Lung (tissue), 11 donors: ENCODE measurements at regions not wholly inside any gene's neighbourhood (a gene's known extent, or its start where the extent isn't known, plus 50 kb on each side); places are given as distances from the start of the nearest gene placed in this dataset.
"Not testable (repeated sequence)": the region's sequence is repeated elsewhere in the genome, so short reads cannot be mapped to it uniquely, and the experiment has no call there.

Experiments
- ATAC-seq: fragments of 200-7000 bp; cut with Tn5 transposase; one replicate; pipeline ENCODE4 v1.9.1; 2020; ENCODE audit warnings: moderate number of reproducible peaks; ENCODE audit not compliant: insufficient read depth, low FRiP score
- DNase-seq, 3 donors: peaks; one replicate each; pipeline ENCODE4 v3.0.0-alpha.2; 2013 to 2017
- H3K27ac ChIP-seq, 2 donors: one replicate each; pipeline ENCODE4 v1.5.1; 2013; ENCODE audit warnings: mild to moderate bottlenecking in 2 of 2, moderate library complexity in 2 of 2, control low read depth in 1 of 2, inconsistent platforms in 1 of 2, low read depth in 1 of 2, low read length in 1 of 2
- H3K27me3 ChIP-seq, 3 donors: one replicate each; pipeline ENCODE4 v1.5.1; 2013; ENCODE audit warnings: low read length in 2 of 3; ENCODE audit not compliant: control insufficient read depth in 3 of 3, insufficient read depth in 3 of 3
- H3K36me3 ChIP-seq, 4 donors: one replicate each; pipeline ENCODE4 v1.5.1; 2013; ENCODE audit warnings: low read length in 4 of 4, mild to moderate bottlenecking in 1 of 4, moderate library complexity in 1 of 4; ENCODE audit not compliant: control insufficient read depth in 4 of 4, insufficient read depth in 4 of 4
- H3K4me1 ChIP-seq, 5 donors: one replicate each; pipeline ENCODE4 v1.5.1; 2013; ENCODE audit warnings: low read length in 5 of 5, mild to moderate bottlenecking in 2 of 5, moderate library complexity in 1 of 5; ENCODE audit not compliant: control insufficient read depth in 5 of 5, insufficient read depth in 5 of 5
- H3K4me3 ChIP-seq: one replicate; pipeline ENCODE4 v1.5.1; 2013; ENCODE audit warnings: mild to moderate bottlenecking, control low read depth, moderate library complexity
- H3K9ac ChIP-seq, 2 donors: one replicate each; pipeline ENCODE4 v1.5.1; 2013; ENCODE audit warnings: low read length in 2 of 2, control low read depth in 1 of 2; ENCODE audit not compliant: insufficient read depth in 1 of 2
- H3K9me3 ChIP-seq, 4 donors: one replicate each; pipeline ENCODE4 v1.5.1; 2013; ENCODE audit warnings: low read length in 3 of 4, mild to moderate bottlenecking in 1 of 4, moderate library complexity in 1 of 4; ENCODE audit not compliant: control insufficient read depth in 4 of 4, insufficient read depth in 3 of 4
- CTCF ChIP-seq: IDR thresholded peaks from 2 replicates; pipeline ENCODE4 v1.5.1; 2012; ENCODE audit warnings: mild to moderate bottlenecking; ENCODE audit errors: control extremely low read depth, extremely low read depth
- WGBS, 2 donors: extraction: QIAGEN DNeasy Blood & Tissue Kit; methylation state at CpG; one replicate each; pipeline ENCODE4 v1.1.7; 2013; 5-methylcytosine and 5-hydroxymethylcytosine counted together
- donor health status: control.
- donor health status: control.
- donor health status: Bipolar disorder and iron deficiency.
- donor health status: healthy.
- donor health status: DM: yes; HTN: yes; CAD: no.

GRCh38 chr18:64379662-64380061 is 230.8 kb upstream of the LINC00305 start:
- TF ChIP-seq CTCF = no peak
- no peaks in the 10 kb centered on the region for H3K4me1 ChIP-seq
- ATAC-seq = no peak
- no peak overlapping the region for H3K4me3 ChIP-seq
- no peaks in the 10 kb centered on the region for H3K27me3 ChIP-seq
- H3K9me3 ChIP-seq = peaks cover 0 to 4% (median 1%) of the 10 kb centered on the region in 4 donors
- 94 to 100% methylated on average over 1 of the region's 1 CpG for WGBS, 2 donors
- no peak overlapping the region for H3K9ac ChIP-seq
- no peak for DNase-seq
- no peak overlapping the region for H3K27ac ChIP-seq
- H3K36me3 ChIP-seq = no peaks in the 10 kb centered on the region

- Histone ChIP-seq H3K27me3 (no peaks in the 10 kb centered on the region), H3K4me3 (no peak overlapping the region), H3K36me3 (no peaks in the 10 kb centered on the region), H3K4me1 (no peaks in the 10 kb centered on the region), H3K9ac (no peak overlapping the region), H3K9me3 (peaks cover 0 to 4% (median 2%) of the 10 kb centered on the region in 4 donors), H3K27ac (no peak overlapping the region)
- DNase-seq (peak in 2 of 3 donors; percentile 13 to 41), ATAC-seq (no peak)
- no peak for TF ChIP-seq CTCF
- WGBS, 2 donors = 73 to 83% methylated on average over 4 of the region's 4 CpGs
Observed at GRCh38 chr18:64377446-64377845, 228.6 kb upstream of the LINC00305 start.

GRCh38 chr18:64372850-64373249 is 224.0 kb upstream of the LINC00305 start:
- Histone ChIP-seq H3K4me3 (no peak overlapping the region), H3K27ac (no peak overlapping the region), H3K36me3 (no peaks in the 10 kb centered on the region), H3K9me3 (peaks cover 0 to 4% (median 2%) of the 10 kb centered on the region in 4 donors), H3K9ac (no peak overlapping the region), H3K27me3 (no peaks in the 10 kb centered on the region), H3K4me1 (no peaks in the 10 kb centered on the region)
- TF ChIP-seq CTCF = no peak
- WGBS, 2 donors = 88 to 89% methylated on average over 2 of the region's 2 CpGs
- DNase-seq (no peak), ATAC-seq (no peak)

GRCh38 chr18:64369830-64370440 is 221.0 kb upstream of the LINC00305 start:
- H3K4me1 ChIP-seq, H3K9ac ChIP-seq, ATAC-seq, H3K36me3 ChIP-seq, H3K9me3 ChIP-seq, H3K4me3 ChIP-seq, DNase-seq, H3K27ac ChIP-seq, H3K27me3 ChIP-seq: not testable (repeated sequence)
- 90 to 94% methylated on average over 6 of the region's 8 CpGs for WGBS, 2 donors
